HG02852 (cell line): ENCODE measurements at regions not wholly inside any gene's neighbourhood (a gene's known extent, or its start where the extent isn't known, plus 50 kb on each side); places are given as distances from the start of the nearest gene placed in this dataset.

Source experiments
- ATAC-seq: cut with Tn5 transposase; IDR thresholded peaks from one replicate; pipeline ENCODE4 v1.9.1; 2021; ENCODE audit warnings: mild to moderate bottlenecking, moderate library complexity; ENCODE audit not compliant: unreplicated experiment

- ATAC-seq: no peak
Measured at GRCh38 chr16:86134802-86135461, 236.0 kb downstream of the IRF8 start.

GRCh38 chr16:86137359-86137758 is 238.4 kb downstream of the IRF8 start:
- ATAC-seq: no peak

- no peak for ATAC-seq
Measured at GRCh38 chr16:86138121-86139085, 239.4 kb downstream of the IRF8 start.

- no peak for ATAC-seq
Measured at GRCh38 chr16:86142801-86143236, 243.9 kb downstream of the IRF8 start.

DNA sequence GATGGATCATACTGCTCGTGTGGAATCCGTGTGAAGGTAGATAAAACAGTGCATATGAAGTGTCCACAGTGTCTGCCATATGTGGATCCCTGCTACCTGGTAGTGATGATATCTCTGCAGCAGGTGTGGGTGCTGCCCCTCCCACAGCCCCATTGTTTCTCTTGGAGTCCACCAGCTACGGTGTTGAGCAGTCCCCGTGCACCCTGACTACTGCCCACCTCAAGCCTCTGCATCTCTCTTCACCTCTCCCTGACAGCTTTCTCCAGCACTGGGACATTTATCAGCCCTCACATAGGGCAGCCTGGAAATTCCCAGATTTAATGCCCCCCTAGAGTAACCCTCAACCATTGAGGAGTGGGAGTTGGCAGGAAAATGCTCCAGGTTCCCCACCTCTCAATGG is 244.7 kb downstream of the IRF8 start:
- no peak for ATAC-seq

GRCh38 chr16:86145669-86146068 is 246.7 kb downstream of the IRF8 start:
- ATAC-seq: no peak

GRCh38 chr16:86150641-86151238 is 251.8 kb downstream of the IRF8 start:
- ATAC-seq: no peak

DNA sequence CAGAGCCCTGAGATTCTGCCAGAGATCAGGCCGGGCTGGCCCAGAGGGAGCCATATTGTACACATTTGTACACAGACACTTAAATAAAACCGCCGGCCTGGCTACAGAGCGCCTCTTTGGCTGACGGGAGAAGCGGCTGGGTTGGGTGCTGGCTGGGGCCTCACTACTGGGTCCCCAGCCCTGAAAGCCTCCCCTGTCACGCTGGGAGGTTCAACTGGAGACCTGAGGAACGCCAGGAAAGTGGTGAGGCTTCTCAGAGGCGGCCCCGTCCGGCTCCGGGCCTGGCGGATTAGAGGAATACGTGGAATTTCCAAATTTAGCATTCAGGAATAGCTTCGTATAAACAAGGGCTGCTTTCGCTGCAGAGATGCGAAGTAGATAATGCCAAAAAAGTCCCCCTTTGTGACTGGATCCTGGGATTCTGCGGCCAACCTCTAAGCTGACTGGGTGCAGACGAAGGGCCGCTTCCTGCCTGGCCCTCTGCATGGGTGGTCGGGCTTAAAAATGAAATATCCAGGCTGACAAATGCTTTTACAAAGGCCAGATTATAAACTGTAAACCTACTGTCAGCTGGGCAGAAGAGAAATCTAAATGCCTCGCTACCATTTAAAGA is 252.4 kb downstream of the IRF8 start:
- ATAC-seq: no peak

DNA sequence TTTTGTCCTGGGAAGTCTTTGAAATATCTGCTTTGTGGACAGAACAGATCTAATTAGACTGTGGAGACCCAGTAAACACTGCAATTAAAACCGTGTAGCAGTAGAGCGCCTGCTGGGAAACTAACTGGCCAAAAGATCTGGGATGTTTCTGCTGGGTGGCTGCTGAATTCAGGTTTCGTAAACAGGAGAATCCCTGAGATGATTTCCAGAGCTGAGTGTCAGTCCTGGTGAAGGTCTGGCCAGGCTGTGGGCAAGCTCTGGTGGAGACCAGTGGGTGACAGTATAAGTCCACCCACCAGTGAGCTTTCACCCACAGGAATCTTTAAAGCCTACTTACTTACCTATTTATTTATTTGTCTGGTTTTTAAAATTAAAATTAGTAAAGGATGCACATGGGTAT is 257.2 kb downstream of the IRF8 start:
- no peak for ATAC-seq

DNA sequence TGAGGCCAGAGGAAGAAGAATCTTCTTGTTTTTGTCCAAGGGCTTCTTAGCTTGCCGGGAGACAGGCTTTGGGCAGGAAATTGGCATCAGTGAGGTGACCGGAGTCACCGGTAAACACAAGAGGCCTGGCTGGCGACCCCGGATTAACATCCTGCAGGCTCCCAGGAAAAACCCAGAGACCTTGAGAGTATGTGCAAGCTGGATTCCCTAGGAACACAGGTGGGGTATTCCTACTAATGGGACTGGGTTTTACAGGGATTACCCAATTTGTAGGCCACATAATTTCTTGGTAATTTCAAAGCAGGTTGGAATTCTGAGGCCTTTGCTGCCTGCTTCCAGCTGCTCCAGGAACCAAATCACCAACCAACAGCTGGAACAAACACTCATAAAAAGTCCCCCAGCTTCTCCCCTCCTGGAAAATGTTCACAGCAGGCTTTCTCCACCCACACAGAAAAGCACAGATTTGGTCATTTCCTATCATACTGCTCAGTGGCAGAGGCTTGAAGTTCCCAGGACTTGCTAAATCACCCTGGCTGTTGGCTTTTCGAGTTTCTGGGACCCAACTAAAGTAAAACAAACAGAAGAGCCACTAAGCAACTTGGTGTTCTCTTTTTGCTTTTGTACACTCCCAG is 258.8 kb downstream of the IRF8 start:
- ATAC-seq: no peak

GRCh38 chr16:86158688-86159360 is 259.9 kb downstream of the IRF8 start:
- no peak for ATAC-seq

DNA sequence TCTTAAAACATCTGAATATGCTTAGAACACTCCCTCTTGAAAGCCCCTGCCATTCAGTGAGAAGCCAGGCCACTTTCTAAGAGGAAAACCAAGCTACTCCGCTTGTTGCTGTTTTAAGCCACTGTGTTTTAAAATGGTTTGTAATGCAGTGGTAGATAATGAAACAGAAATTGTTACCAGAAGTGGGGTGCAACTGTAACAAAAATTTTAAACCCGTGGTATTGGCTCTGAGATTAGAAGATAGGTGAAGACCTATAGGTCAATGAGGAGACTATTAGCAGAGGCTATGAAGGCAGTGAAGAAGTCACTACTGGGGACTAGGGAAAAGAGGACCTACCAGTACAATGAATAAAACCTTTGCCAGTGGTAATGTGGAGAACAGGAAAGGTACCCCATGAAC is 266.5 kb downstream of the IRF8 start:
- no peak for ATAC-seq

DNA sequence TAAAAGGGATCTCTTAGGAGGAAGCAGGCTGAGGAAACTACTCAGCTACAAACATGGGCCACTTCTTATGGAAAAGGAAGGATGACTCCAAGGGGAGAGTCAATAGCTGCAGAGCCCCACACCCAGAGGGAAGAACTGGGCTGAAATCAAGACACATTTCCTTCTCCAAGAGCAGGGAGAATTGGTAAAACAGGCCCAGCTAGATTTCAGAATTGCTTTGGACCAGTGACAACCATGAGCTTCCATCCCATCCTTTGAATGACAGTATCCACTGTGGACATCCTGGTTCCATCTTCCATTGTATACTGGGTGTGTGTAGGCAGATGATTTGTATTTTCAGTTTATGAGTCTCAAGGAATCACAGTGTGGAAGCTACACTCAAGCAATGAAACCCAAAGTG is 267.5 kb downstream of the IRF8 start:
- ATAC-seq: no peak

DNA sequence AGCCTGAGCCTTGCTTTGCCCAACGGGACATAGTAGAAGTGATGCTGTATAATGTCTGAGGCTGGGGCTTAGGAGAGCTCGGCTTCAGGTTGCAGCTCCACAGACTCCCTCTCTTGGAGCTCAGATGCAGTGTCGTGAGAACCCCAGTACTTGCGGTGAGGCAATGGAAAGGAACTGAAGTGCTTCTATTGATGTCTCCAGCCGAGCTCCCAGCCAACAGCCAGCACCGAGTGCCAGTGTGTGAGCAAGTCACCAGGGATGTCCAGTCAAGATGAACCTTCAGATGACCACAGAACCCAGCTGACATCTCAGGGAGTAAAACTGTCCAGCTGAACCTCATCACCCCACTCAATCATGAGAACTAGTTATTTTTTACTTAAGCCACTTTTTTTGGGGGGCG is 268.1 kb downstream of the IRF8 start:
- ATAC-seq: no peak

GRCh38 chr16:86170720-86171119 is 271.8 kb downstream of the IRF8 start:
- no peak for ATAC-seq

DNA sequence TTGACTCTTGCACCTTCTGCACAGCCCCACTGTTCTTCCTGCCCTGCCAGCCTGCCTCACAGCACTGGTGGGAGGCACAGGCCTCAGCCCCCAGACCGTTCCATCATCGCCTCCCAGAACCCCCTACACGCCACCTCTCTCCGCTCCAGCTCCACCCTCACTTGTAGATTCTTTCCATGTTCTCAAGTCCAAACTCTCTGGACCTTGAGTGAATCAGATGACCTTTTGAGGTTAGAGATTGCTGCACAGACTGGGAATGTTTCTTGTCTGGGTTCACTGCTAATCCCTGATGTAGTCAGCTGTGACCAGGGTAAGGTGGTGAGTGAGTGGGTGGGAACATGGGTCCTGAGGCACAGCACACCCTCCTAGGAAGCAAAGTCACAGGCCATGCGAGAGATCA is 272.4 kb downstream of the IRF8 start:
- ATAC-seq: no peak

DNA sequence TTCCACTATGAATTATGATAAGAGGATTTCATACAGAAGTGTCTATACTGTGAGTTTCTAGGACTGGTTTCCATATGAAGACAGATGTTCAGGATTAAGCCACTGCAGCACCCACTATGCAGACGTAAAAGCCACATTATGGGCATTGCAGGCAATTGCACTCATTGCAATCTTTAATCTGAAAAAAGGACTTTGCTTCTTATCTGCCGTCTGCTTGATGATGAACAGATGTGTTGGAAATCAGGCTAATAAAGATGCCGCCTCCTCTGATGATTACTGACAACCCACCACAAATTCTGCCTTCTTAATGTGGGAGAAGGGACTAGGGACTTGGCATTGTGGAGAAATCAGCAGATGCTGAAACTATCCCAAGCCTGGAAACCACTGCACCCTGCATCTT is 276.9 kb downstream of the IRF8 start:
- ATAC-seq: no peak

GRCh38 chr16:86176462-86176861 is 277.5 kb downstream of the IRF8 start:
- ATAC-seq: no peak

- no peak for ATAC-seq
Measured at GRCh38 chr16:86180244-86180643, 281.3 kb downstream of the IRF8 start.

DNA sequence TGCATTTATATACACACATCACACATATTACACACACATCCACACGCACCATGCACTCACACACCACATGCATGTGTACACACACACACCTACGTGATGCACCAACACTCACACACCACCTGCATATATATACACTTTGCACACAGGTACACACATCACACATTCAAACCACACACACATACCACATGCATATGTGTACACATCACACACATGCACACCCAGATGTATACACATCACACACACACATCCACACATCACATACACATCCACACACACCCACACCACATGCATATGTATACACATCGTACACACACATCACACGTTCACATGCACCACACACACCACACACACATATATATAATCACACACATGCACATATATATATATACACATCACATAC is 281.8 kb downstream of the IRF8 start:
- no peak for ATAC-seq
